ENCODE measurements at regions not wholly inside any gene's neighbourhood (a gene's known extent, or its start where the extent isn't known, plus 50 kb on each side); places are given as distances from the start of the nearest gene placed in this dataset.

DNA sequence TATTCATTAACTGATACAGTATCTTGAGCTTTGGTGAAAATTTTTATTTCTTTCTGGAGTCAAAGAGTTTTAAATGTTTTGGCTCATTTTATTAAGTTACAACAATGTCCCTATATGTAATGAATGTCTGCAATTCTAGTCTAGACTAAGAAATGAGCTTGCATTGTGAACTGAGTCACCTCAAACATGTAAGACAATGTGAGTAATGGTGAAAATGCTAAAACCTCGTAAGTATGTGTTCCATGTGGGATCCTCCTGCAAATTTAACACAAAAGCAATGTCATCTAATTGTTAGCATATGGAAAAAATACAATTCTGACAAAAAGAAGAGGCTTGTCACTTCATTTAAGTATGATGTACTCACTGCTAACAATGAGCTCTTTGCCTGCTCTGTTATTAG lies 480.5 kb upstream of the FSTL5 start:
- H3K4me1 ChIP-seq (replicated peaks in 1 of 4; ENCODE audit: control insufficient read depth in 3 of 4, insufficient read depth in 4 of 4, low read length in 3 of 4), result no peaks in the 10 kb centered on the region
- H2AK5ac ChIP-seq (ENCODE audit: low read depth, low read length), result no peak overlapping the region
- no peak overlapping the region for H3K9ac ChIP-seq (replicated peaks in 1 of 4; ENCODE audit: extremely low read depth in 1 of 4, low read depth in 3 of 4, low read length in 3 of 4)
- no peak overlapping the region for H3K14ac ChIP-seq (ENCODE audit: insufficient read length)
- H3K18ac ChIP-seq (ENCODE audit: extremely low read depth, low read length), result no peak overlapping the region
- TF ChIP-seq JUND (IDR thresholded peaks at IDR 0.05; ENCODE audit: low read length), result no peak
- no peak for TF ChIP-seq RFX5 (IDR thresholded peaks at IDR 0.05; ENCODE audit: borderline replicate concordance, low read depth, low read length)
- FAIRE-seq, result no peak
- no peak overlapping the region for H2BK120ac ChIP-seq (replicated peaks; ENCODE audit: low read depth, low read length)
- no peaks in the 10 kb centered on the region for H3K27me3 ChIP-seq (replicated peaks in 1 of 4; ENCODE audit: control insufficient read depth in 3 of 4, extremely low read depth in 1 of 4, insufficient read depth in 3 of 4, low read length in 3 of 4)
- H2BK5ac ChIP-seq (ENCODE audit: low read depth, low read length), result no peak overlapping the region
- H3K4me2 ChIP-seq (ENCODE audit: insufficient read depth in 1 of 2, low read depth in 2 of 2, low read length in 2 of 2), result no peak overlapping the region
- H3K36me3 ChIP-seq (ENCODE audit: control insufficient read depth in 2 of 4, insufficient read depth in 4 of 4, low read length in 3 of 4), result no peaks in the 10 kb centered on the region
- no peak overlapping the region for H2BK15ac ChIP-seq (ENCODE audit: low read length)
- no peak overlapping the region for H4K91ac ChIP-seq (replicated peaks; ENCODE audit: insufficient read length, low read length)
- H3K27ac ChIP-seq (ENCODE audit: low read depth, low read length), result no peak overlapping the region
- no peak overlapping the region for H3K4ac ChIP-seq (replicated peaks; ENCODE audit: insufficient read length, low read depth, low read length)
- H4K5ac ChIP-seq (ENCODE audit: insufficient read length, low read depth, low read length), result no peak overlapping the region
- H3K23me2 ChIP-seq (ENCODE audit: low read depth, low read length), result no peaks in the 10 kb centered on the region
- H2BK20ac ChIP-seq (ENCODE audit: low read length), result no peak overlapping the region
- no peaks in the 10 kb centered on the region for H3K79me2 ChIP-seq (ENCODE audit: control insufficient read depth in 1 of 2, insufficient read depth in 2 of 2, low read length in 2 of 2)
- H4K20me1 ChIP-seq (replicated peaks in 1 of 2; ENCODE audit: control insufficient read depth in 1 of 2, insufficient read depth in 2 of 2, low read length in 2 of 2), result no peaks in the 10 kb centered on the region
- 82% methylated on average over 1 of the region's 1 CpG; no CpG with 5 or more reads in 1 of the 2 experiments for WGBS, 2 experiments (ENCODE audit: extremely low coverage in 1 of 2, insufficient coverage in 1 of 2, insufficient read length in 1 of 2, insufficient replicate concordance in 2 of 2, low coverage in 1 of 2, low lambda C conversion rate in 2 of 2, missing lambda C conversion rate in 1 of 2)
- H4K8ac ChIP-seq (ENCODE audit: extremely low read depth, insufficient read depth, low read length), result no peak overlapping the region
- H3K79me1 ChIP-seq (ENCODE audit: low read depth, low read length), result no peaks in the 10 kb centered on the region
- POLR2A ChIA-PET (ENCODE audit: partially characterized antibody), result no interaction called here
- no peak overlapping the region for H3K4me3 ChIP-seq (ENCODE audit: extremely low read depth in 1 of 4, insufficient read depth in 2 of 4, low read depth in 3 of 4, low read length in 4 of 4)
- H3K9me3 ChIP-seq (ENCODE audit: insufficient read depth in 2 of 2, low read depth in 1 of 2, low read length in 1 of 2), result no peaks in the 10 kb centered on the region
- no peak overlapping the region for H2AFZ ChIP-seq (ENCODE audit: low read length)
- H3K56ac ChIP-seq (replicated peaks; ENCODE audit: insufficient read length, low read depth, low read length), result no peak overlapping the region
- no peak overlapping the region for H2BK12ac ChIP-seq (ENCODE audit: low read depth, low read length)
- DNase-seq (ENCODE audit: low read depth in 1 of 2, low spot score in 2 of 2), result no peak
- CTCF ChIA-PET (ENCODE audit: partially characterized antibody), result interaction anchor here (0.7 to 3.0 kb wide), 15 partner anchors 9 to 686 kb away, joined by 3 to 28 read pairs (median 6); no protein-coding TSS in a partner anchor
- no peak overlapping the region for H3K23ac ChIP-seq (ENCODE audit: insufficient read length)

Measured in H1 (cell line).